ENCODE measurements at regions not wholly inside any gene's neighbourhood (a gene's known extent, or its start where the extent isn't known, plus 50 kb on each side); places are given as distances from the start of the nearest gene placed in this dataset.
"Not testable (repeated sequence)": the region's sequence is repeated elsewhere in the genome, so short reads cannot be mapped to it uniquely, and the experiment has no call there.

DNA sequence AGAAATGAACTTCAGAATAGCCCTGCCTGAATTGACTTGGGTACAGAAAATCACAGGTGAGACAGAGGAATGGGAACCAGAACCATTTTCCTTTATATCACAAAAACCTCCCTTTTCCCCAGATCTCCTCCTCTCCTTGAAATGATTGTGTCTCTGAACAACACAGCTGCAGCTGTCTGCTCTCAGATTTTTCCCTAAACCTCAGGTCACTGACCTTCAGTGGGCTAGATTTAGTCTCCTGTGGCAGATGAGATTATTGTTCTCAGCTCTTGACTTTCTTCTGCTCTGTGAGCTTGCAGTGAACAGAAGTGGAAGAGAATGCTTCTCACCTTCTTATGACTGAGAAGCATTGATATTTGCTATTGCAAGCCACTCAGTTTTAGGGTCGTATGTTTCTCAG, 92.3 kb upstream of the FAM20A start:
- Mint-ChIP-seq H3K4me1 (ENCODE audit: low read depth) (no peaks in the 10 kb centered on the region), H3K36me3 (ENCODE audit: low read depth) (no peaks in the 10 kb centered on the region), H3K9me3 (no peaks in the 10 kb centered on the region), H3K27me3 (ENCODE audit: low read depth) (peaks cover 3% of the 10 kb centered on the region), H3K27ac (no peak overlapping the region), H3K4me3 (no peak overlapping the region)
- no peak for DNase-seq (ENCODE audit: low spot score)

DNA sequence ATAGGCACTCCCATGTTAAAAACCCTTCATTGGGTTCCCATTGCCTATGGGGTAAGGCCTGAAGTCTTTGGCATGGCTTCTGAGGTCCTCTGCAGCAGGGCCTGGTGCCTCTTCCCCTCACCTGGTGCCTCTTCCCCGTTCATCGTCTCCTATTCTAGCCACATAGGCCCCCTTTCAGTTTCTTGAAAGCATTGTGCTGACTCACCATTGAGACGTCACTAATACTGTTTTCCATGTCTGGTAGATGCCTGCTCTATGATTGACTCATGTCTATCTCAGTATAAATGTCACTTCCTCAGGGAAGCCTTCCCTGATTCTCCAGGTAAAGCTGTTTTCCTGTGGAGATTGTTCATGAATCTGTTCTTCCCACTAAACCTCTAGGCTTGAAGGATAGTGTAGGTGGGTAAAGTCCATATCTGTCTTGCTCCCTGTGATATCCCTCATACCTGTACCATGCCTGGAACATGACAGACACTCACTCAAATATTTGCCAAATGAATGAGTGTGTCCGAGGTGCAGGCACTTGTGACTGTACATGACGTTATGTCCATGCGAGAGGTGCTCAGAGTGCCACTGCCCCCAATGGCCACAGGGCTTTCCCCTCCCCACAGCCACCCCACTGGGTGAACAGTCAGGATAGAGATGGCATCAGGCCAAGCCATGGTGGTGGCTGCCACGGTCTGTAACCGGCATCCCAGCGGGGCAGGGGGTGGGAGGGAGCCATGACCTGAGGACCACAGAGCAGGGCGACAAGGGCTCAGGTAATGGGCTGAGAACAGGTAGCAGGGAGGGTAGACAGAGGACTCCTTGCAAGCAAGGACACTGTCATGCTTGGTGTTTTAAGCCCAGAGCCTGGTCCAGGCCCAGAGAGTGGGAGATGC, 85.2 kb upstream of the FAM20A start:
- no peak for DNase-seq (ENCODE audit: low spot score)
- H3K36me3 Mint-ChIP-seq (ENCODE audit: low read depth) = no peaks in the 10 kb centered on the region
- H3K27me3 Mint-ChIP-seq (ENCODE audit: low read depth) = peaks cover 3% of the 10 kb centered on the region
- H3K9me3 Mint-ChIP-seq = no peaks in the 10 kb centered on the region
- H3K4me1 Mint-ChIP-seq (ENCODE audit: low read depth) = no peaks in the 10 kb centered on the region
- no peak overlapping the region for H3K4me3 Mint-ChIP-seq
- no peak overlapping the region for H3K27ac Mint-ChIP-seq

DNA sequence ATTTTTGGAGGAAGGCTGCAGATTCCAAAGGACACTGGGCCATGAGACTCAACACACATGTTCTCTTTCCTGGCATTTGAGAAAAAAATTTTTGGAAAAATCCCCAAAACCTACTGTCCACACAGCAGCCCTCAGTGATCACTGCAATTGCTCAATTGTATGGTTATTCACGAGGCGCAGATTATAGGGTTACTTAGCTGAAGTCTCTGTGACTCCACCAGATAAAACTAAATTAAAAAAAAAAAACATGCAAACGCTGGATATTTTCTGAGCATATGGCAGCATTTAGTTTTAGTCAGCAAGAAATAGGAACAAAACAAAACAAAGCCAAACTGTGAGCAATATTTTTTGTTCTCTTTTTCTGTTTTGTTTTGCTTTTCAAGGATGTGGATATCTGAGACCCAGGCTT, 83.8 kb upstream of the FAM20A start:
- no peaks in the 10 kb centered on the region for H3K36me3 Mint-ChIP-seq (ENCODE audit: low read depth)

DNA sequence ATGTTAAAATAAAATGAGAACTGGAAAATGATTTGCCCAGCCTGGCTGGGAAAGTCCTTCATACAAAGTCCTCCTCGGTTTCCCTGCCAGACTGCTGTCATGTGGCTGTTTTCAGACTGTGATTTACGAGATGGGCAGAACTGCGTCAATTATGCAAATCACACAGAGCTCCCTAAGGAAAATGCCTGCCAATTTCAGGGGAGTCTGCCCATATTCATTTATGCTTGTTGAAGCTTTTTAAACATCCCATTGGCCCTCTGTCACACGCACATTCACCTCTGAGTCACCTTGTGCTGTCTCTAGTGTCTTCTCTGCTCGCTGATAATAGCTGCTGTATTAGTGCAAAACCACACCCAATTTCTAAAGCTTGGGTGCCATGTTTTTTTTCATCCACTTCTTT, 81.7 kb upstream of the FAM20A start:
- no peak for DNase-seq (ENCODE audit: low spot score)
- no peaks in the 10 kb centered on the region for H3K9me3 Mint-ChIP-seq
- no peaks in the 10 kb centered on the region for H3K27me3 Mint-ChIP-seq (ENCODE audit: low read depth)
- H3K27ac Mint-ChIP-seq = no peak overlapping the region
- no peaks in the 10 kb centered on the region for H3K4me1 Mint-ChIP-seq (ENCODE audit: low read depth)
- no peak overlapping the region for H3K4me3 Mint-ChIP-seq
- no peaks in the 10 kb centered on the region for H3K36me3 Mint-ChIP-seq (ENCODE audit: low read depth)

More for the DNA sequence above, 83.8 kb upstream of the FAM20A start:
- peaks cover 3% of the 10 kb centered on the region for H3K27me3 Mint-ChIP-seq (ENCODE audit: low read depth)
- H3K27ac Mint-ChIP-seq = no peak overlapping the region
- no peak for DNase-seq (ENCODE audit: low spot score)
- H3K4me3 Mint-ChIP-seq = no peak overlapping the region
- no peaks in the 10 kb centered on the region for H3K9me3 Mint-ChIP-seq
- no peaks in the 10 kb centered on the region for H3K4me1 Mint-ChIP-seq (ENCODE audit: low read depth)

DNA sequence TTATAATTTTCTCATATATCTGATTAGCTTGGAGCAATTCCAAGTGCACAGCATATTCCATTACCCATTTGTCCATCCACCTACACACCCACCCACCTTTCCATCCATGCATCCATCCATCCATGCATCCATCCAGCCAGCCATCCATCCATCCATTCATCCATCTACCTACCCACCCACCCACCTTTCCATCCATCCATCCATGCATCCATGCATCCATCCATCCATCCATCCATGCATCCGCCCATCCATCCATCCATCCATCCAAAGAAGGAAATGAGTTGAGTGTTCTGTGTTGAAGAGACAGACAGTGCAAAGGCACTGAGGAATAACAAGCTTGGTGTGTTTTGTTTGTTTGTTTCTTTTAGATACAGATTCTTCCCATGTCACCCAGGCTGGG, 78.7 kb upstream of the FAM20A start:
- no peak for DNase-seq (ENCODE audit: low spot score)
- Mint-ChIP-seq H3K27ac (no peak overlapping the region), H3K27me3 (ENCODE audit: low read depth) (no peaks in the 10 kb centered on the region), H3K36me3 (ENCODE audit: low read depth) (no peaks in the 10 kb centered on the region), H3K9me3 (no peaks in the 10 kb centered on the region), H3K4me1 (ENCODE audit: low read depth) (no peaks in the 10 kb centered on the region), H3K4me3 (no peak overlapping the region)

DNA sequence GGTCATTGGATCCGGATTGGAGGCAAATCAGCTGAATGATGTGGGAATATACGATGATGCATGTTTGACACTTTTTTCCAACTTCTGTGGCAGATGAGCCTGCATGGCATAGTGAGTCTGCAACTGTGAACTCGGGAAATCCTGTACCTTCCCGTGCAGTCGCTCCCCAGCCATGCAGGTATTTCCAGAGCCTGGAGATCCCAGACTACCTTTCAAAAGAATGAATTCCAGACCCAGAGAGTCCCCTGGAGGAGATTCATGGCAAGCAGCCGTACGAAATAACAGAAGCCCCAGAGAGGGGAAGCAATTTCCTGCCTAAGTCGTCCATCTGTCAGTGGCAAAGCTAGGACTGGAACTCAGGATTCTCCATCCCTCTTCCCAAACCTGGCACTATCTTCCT, 75.7 kb upstream of the FAM20A start:
- no peaks in the 10 kb centered on the region for H3K36me3 Mint-ChIP-seq (ENCODE audit: low read depth)
- no peaks in the 10 kb centered on the region for H3K27me3 Mint-ChIP-seq (ENCODE audit: low read depth)
- H3K27ac Mint-ChIP-seq = no peak overlapping the region
- no peak overlapping the region for H3K4me3 Mint-ChIP-seq
- no peaks in the 10 kb centered on the region for H3K9me3 Mint-ChIP-seq
- DNase-seq (ENCODE audit: low spot score) = no peak
- no peaks in the 10 kb centered on the region for H3K4me1 Mint-ChIP-seq (ENCODE audit: low read depth)

DNA sequence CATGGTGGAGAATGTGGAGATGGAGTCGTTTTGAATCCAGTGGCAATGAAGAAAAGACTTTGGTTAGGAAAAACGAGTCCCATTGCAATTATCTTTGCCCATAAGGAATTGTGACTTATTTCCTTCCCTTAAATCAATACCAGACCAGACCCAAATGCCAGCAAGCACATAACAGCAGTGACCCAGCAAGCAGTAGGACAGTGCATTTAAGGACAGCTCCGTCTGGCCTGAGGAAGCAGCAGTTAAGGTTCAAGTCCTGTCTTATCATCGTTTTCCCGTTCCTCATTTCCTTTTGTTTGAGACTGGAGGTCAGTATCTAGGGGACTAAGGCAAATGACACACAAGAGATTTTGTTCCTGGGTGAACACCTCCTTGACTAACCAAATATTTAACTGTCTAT, 74.6 kb upstream of the FAM20A start:
- Mint-ChIP-seq H3K4me3 (no peak overlapping the region), H3K9me3 (no peaks in the 10 kb centered on the region), H3K36me3 (ENCODE audit: low read depth) (no peaks in the 10 kb centered on the region), H3K4me1 (ENCODE audit: low read depth) (no peaks in the 10 kb centered on the region), H3K27me3 (ENCODE audit: low read depth) (no peaks in the 10 kb centered on the region), H3K27ac (no peak overlapping the region)
- no peak for DNase-seq (ENCODE audit: low spot score)

DNA sequence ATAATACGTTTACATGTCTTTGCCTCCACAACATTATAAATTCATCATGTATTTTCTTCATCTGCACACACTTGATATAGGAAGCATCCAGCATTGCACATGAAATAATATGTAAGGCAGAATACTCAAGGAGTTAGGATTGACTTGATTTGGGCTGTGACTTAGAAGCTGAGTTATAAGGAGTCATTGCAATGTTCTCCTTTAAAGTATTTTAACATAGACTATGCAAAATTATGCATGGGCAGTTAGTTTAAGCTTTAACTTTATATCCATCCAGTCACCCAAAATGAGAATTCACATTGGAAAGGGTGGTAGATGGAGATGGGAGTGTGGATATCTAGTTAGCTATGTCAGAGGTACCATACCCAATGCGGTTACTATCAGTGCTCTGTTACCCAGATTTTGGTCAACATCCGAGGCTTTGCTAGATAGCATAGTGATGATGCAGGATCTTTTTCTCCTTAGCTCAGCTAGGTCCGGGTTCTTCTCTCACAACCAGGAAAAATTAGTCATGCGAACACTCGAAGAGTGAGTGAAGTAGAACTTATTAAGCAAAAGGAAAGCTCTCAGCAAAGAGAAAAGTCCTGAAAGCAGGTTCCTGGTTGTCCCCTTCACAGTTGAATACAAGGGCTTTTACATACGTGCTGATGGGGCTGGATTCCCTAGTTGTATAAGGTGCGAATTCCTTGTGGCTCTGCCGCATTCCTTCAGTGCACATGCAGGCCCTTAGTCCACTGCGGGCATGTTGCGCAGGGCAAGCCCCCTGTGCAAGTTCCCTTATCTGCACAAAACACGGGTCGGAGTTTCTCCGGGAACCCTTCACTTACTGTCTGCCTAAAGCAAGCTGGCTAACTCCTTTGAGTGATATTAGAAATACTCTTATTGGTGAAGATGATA, 73.1 kb upstream of the FAM20A start:
- Mint-ChIP-seq H3K27me3 (ENCODE audit: low read depth) (no peaks in the 10 kb centered on the region), H3K36me3 (ENCODE audit: low read depth) (no peaks in the 10 kb centered on the region), H3K4me1 (ENCODE audit: low read depth) (no peaks in the 10 kb centered on the region), H3K27ac (no peak overlapping the region), H3K4me3 (no peak overlapping the region), H3K9me3 (no peaks in the 10 kb centered on the region)
- no peak for DNase-seq (ENCODE audit: low spot score)

DNA sequence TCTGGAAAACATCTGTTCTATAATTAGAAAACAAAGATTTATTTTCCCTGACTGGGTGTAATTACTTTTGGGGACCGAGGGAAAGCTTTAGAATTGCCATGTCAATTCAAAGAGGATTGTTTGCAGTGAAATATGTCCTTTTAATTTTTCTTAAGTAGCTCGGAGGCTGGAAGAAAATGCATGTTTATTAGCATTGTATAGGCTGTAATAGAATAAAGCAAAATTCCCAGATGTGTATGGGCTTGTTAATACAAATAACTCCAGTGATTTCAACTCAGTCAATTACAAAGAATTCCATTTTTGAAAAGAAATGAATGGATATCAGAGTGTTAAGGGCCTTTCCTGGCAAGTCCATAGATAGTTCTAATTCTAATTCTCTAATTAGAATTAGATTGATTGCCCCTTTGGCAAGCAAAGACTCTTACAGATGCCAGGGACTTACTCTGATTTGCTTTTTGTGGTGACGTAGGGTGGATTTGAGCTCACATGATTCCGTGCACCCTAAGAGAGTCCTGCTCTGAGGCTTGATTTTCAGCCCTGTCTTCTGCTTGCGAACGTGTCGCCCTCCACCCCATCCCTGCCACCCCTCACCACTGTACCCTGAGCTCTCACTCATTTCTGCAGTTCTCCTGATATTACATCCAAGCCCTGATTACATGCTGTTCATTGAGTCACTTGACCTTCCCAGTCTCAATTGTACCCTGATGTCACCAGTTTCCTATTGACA, 70.0 kb upstream of the FAM20A start:
- H3K27me3 Mint-ChIP-seq (ENCODE audit: low read depth) = peaks cover 2% of the 10 kb centered on the region
- no peaks in the 10 kb centered on the region for H3K36me3 Mint-ChIP-seq (ENCODE audit: low read depth)
- no peak for DNase-seq (ENCODE audit: low spot score)
- no peaks in the 10 kb centered on the region for H3K4me1 Mint-ChIP-seq (ENCODE audit: low read depth)
- no peak overlapping the region for H3K4me3 Mint-ChIP-seq
- H3K27ac Mint-ChIP-seq = no peak overlapping the region
- no peaks in the 10 kb centered on the region for H3K9me3 Mint-ChIP-seq

DNA sequence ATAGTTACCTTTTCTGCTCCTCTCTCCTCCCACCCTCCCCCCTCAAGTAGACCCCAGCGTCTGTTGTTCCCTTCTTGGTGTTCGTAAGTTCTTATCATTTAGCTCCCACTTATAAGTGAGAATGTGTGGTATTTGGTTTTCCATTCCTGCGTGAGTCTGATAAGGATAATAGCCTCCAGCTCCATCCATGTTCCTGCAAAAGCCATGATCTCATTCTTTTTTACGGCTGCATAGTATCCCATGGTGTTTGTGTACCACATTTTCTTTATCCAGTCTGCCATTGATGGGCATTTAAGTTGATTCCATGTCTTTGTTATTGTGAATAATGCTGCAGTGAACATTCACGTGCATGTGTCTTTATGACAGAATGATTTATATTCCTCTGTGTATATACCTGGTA, 65.3 kb upstream of the FAM20A start:
- not testable (repeated sequence) for H3K27me3 Mint-ChIP-seq (ENCODE audit: low read depth); H3K36me3 Mint-ChIP-seq (ENCODE audit: low read depth); H3K4me3 Mint-ChIP-seq

DNA sequence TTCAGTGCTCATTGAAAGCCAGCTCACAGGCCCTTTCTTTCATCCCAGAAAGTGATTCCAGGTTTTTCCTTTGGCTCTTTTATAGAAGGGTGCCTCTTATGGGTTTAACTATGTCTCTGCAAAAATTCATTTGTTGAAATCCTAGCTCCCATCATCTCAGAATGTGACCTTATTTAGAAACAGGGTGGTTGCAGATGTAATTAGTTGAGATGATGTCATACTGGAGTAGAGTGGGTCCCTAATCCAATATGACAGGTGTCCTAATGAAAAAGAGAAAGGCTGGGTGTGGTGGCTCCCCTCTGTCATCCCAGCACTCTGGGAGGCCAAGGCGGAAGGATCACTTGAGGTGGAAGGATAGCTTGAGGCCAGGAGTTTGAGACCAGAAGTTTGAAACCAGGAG, 64.2 kb upstream of the FAM20A start:
- H3K4me3 Mint-ChIP-seq = no peak overlapping the region
- no peaks in the 10 kb centered on the region for H3K9me3 Mint-ChIP-seq
- DNase-seq (ENCODE audit: low spot score) = no peak
- no peaks in the 10 kb centered on the region for H3K4me1 Mint-ChIP-seq (ENCODE audit: low read depth)
- H3K27me3 Mint-ChIP-seq (ENCODE audit: low read depth) = peaks cover 2% of the 10 kb centered on the region
- no peaks in the 10 kb centered on the region for H3K36me3 Mint-ChIP-seq (ENCODE audit: low read depth)
- H3K27ac Mint-ChIP-seq = no peak overlapping the region

More for the DNA sequence above, 65.3 kb upstream of the FAM20A start:
- not testable (repeated sequence) for DNase-seq (ENCODE audit: low spot score); H3K9me3 Mint-ChIP-seq; H3K27ac Mint-ChIP-seq; H3K4me1 Mint-ChIP-seq (ENCODE audit: low read depth)

DNA sequence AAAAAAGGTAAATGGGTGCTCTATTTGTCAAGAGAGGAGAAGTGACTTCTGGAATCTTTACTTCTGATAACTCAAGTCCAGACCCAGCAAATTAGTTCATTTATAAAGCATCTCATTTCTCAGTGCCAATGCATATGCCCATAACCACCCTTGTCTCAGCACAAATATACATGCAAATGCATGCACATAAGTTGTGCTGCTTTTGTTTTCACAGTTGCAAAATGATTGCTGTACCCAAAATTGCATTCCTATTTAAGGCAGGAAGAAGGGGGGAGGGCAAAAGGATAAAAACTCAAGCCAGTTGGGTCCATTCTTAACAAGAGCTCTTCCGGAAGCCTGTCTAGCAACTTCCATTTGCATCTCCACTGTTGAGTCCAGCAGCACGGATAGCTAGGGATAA, 61.3 kb upstream of the FAM20A start:
- Mint-ChIP-seq H3K27ac (no peak overlapping the region), H3K4me1 (ENCODE audit: low read depth) (no peaks in the 10 kb centered on the region), H3K36me3 (ENCODE audit: low read depth) (no peaks in the 10 kb centered on the region), H3K27me3 (ENCODE audit: low read depth) (peaks cover 2% of the 10 kb centered on the region), H3K4me3 (no peak overlapping the region), H3K9me3 (no peaks in the 10 kb centered on the region)
- DNase-seq (ENCODE audit: low spot score) = no peak

DNA sequence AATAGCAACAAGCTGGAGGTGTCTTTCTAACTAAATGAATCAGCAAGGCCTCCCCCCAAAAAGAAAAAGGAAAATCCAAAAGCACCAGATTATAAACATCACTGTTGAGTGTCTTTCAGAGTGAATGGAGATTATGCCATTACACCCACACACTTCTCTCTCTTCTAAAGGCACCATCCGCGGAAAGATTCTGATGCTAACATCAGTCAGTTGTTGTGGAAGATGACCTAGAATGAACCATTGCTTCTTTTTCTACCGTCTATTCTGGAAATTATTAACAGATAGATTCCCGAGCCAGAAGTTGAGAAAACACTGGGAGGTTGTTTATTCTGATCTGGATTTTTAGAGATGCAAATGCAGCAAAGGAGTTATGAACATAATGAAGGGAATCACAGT, 60.9 kb upstream of the FAM20A start:
- H3K4me3 Mint-ChIP-seq = no peak overlapping the region
- DNase-seq (ENCODE audit: low spot score) = no peak
- H3K27me3 Mint-ChIP-seq (ENCODE audit: low read depth) = peaks cover 2% of the 10 kb centered on the region
- H3K9me3 Mint-ChIP-seq = no peaks in the 10 kb centered on the region
- no peak overlapping the region for H3K27ac Mint-ChIP-seq
- H3K4me1 Mint-ChIP-seq (ENCODE audit: low read depth) = no peaks in the 10 kb centered on the region
- H3K36me3 Mint-ChIP-seq (ENCODE audit: low read depth) = no peaks in the 10 kb centered on the region
